ENCODE measurements at regions not wholly inside any gene's neighbourhood (a gene's known extent, or its start where the extent isn't known, plus 50 kb on each side); places are given as distances from the start of the nearest gene placed in this dataset.

- TF ChIP-seq SP1 (IDR thresholded peaks at IDR 0.05) (no peak), NFRKB (IDR thresholded peaks at IDR 0.05) (no peak), TARDBP (IDR thresholded peaks at IDR 0.05) (no peak), FOXM1 (IDR thresholded peaks at IDR 0.05; ENCODE audit: borderline replicate concordance) (no peak), ARNT (IDR thresholded peaks at IDR 0.05) (no peak), LEF1 (IDR thresholded peaks at IDR 0.05; ENCODE audit: borderline replicate concordance) (no peak), FOXA1 (IDR thresholded peaks at IDR 0.05) (no peak), L3MBTL2 (conservative IDR thresholded peaks at IDR 0.05) (no peak), PKNOX1 (IDR thresholded peaks at IDR 0.05) (no peak), ZNF384 (IDR thresholded peaks at IDR 0.05) (no peak)
These were observed 65.7 kb upstream of the FOXC1 start for GRCh38 chr6:1544000-1544399.
